ENCODE measurements at regions not wholly inside any gene's neighbourhood (a gene's known extent, or its start where the extent isn't known, plus 50 kb on each side); places are given as distances from the start of the nearest gene placed in this dataset.
A peak's percentile ranks its signal among the peaks of the same experiment; 100 is the strongest.

DNA sequence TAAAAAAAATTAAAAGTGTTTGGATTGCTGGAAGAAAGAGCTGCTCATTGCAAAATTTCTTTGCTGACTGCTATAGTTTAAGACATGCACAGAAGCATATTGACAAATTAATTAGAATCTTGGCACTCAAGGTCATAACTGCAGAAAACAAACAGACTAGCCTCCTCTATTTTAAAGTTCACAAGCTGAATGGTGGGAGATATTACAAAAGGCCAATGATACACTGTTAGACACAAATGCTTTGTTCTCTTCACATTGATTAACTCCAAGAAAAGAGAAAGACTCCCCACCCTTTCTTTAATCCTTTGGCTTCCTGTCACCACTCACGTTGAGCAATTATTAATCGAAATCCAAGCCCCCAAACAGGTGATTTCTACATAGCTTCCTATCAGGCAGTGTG is 69.1 kb downstream of the PTCHD4 start (continued):
- TF ChIP-seq ZNF331 (CRISPR knock-in tag; IDR thresholded peaks at IDR 0.05) (no peak), KLF13 (CRISPR knock-in tag; IDR thresholded peaks at IDR 0.05) (no peak), TFE3 (CRISPR knock-in tag; IDR thresholded peaks at IDR 0.05) (no peak), BCLAF1 (IDR thresholded peaks at IDR 0.05) (no peak), SP140L (CRISPR knock-in tag; IDR thresholded peaks at IDR 0.05; ENCODE audit: borderline replicate concordance) (no peak), CEBPG (CRISPR knock-in tag; IDR thresholded peaks at IDR 0.05) (0 out of 2 replicates have a peak, but pooled peaks have one; percentile 13), ARID2 (CRISPR knock-in tag; IDR thresholded peaks at IDR 0.05; ENCODE audit: borderline replicate concordance) (no peak), RNF219 (CRISPR knock-in tag; IDR thresholded peaks at IDR 0.05) (no peak), PATZ1 (CRISPR knock-in tag; IDR thresholded peaks at IDR 0.05) (0 out of 2 replicates have a peak, but pooled peaks have one; percentile 15), KMT2A (CRISPR knock-in tag; IDR thresholded peaks at IDR 0.05) (no peak), SIN3A (IDR thresholded peaks at IDR 0.05; ENCODE audit: borderline replicate concordance, low read depth, low read length) (no peak), KDM4B (CRISPR knock-in tag; IDR thresholded peaks at IDR 0.05) (no peak), GATAD1 (CRISPR knock-in tag; IDR thresholded peaks at IDR 0.05) (no peak), TCF7 (IDR thresholded peaks at IDR 0.05; ENCODE audit: low read depth) (peak; percentile 33; the same call in 1 of the 2 replicates), JDP2 (CRISPR knock-in tag; IDR thresholded peaks at IDR 0.05; ENCODE audit: borderline replicate concordance) (no peak)
- TF ChIP-seq, protein P1, sequence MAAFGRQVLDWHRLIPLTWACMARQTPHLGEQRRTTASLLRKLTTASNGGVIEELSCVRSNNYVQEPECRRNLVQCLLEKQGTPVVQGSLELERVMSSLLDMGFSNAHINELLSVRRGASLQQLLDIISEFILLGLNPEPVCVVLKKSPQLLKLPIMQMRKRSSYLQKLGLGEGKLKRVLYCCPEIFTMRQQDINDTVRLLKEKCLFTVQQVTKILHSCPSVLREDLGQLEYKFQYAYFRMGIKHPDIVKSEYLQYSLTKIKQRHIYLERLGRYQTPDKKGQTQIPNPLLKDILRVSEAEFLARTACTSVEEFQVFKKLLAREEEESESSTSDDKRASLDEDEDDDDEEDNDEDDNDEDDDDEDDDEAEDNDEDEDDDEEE (CRISPR knock-in tag; IDR thresholded peaks at IDR 0.05) = no peak
